ENCODE measurements at regions not wholly inside any gene's neighbourhood (a gene's known extent, or its start where the extent isn't known, plus 50 kb on each side); places are given as distances from the start of the nearest gene placed in this dataset.
"Not testable (repeated sequence)": the region's sequence is repeated elsewhere in the genome, so short reads cannot be mapped to it uniquely, and the experiment has no call there.

DNA sequence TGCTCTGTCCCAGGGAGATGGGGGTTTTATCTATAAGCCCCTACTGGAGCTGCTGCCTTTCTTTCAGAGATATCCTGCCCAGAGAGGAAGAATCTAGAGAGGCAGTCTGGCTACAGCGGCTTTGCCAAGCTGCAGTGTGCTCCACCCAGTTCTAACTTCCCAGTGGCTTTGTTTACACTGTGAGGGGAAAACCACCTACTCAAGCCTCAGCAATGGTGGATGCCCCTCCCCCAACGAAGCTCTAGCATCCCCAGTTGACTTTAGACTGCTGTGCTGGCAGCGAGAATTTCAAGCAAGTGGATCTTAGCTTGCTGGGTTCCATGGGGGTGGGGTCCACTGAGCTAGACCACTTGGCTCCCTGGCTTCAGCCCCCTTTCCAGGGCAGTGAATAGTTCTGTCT lies 444.6 kb downstream of the SOX2 start:
- TF ChIP-seq POLR2A (IDR thresholded peaks at IDR 0.05) = not testable (repeated sequence)
- TF ChIP-seq, protein P1, sequence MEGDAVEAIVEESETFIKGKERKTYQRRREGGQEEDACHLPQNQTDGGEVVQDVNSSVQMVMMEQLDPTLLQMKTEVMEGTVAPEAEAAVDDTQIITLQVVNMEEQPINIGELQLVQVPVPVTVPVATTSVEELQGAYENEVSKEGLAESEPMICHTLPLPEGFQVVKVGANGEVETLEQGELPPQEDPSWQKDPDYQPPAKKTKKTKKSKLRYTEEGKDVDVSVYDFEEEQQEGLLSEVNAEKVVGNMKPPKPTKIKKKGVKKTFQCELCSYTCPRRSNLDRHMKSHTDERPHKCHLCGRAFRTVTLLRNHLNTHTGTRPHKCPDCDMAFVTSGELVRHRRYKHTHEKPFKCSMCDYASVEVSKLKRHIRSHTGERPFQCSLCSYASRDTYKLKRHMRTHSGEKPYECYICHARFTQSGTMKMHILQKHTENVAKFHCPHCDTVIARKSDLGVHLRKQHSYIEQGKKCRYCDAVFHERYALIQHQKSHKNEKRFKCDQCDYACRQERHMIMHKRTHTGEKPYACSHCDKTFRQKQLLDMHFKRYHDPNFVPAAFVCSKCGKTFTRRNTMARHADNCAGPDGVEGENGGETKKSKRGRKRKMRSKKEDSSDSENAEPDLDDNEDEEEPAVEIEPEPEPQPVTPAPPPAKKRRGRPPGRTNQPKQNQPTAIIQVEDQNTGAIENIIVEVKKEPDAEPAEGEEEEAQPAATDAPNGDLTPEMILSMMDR (IDR thresholded peaks at IDR 0.05) = not testable (repeated sequence)

Measured in uterus (tissue), 2 donors.